Memory B cell (primary cell): ENCODE measurements at regions not wholly inside any gene's neighbourhood (a gene's known extent, or its start where the extent isn't known, plus 50 kb on each side); places are given as distances from the start of the nearest gene placed in this dataset.

Source experiments
- ATAC-seq: fragments of 150-1000 bp; cut with Tn5 transposase; 2 replicates; pipeline ENCODE4 v1.10.0; 2021; ENCODE audit warnings: low read depth, mild to moderate bottlenecking, moderate library complexity
- DNase-seq, 2 donors: peaks; one replicate each; pipeline ENCODE4 v3.0.0; 2022; ENCODE audit warnings: low spot score in 2 of 2
- H3K27ac Mint-ChIP-seq: one replicate; pipeline ENCODE4 v1.8.0; 2022; ENCODE audit warnings: mild to moderate bottlenecking, moderate library complexity, mixed read lengths
- H3K27me3 Mint-ChIP-seq: one replicate; pipeline ENCODE4 v1.8.0; 2022; ENCODE audit warnings: mixed read lengths
- H3K36me3 Mint-ChIP-seq: one replicate; pipeline ENCODE4 v1.8.0; 2022; ENCODE audit warnings: mild to moderate bottlenecking, mixed read lengths
- H3K4me1 Mint-ChIP-seq: one replicate; pipeline ENCODE4 v1.8.0; 2022; ENCODE audit warnings: mixed read lengths
- H3K4me3 Mint-ChIP-seq: one replicate; pipeline ENCODE4 v1.8.0; 2022; ENCODE audit warnings: mild to moderate bottlenecking, moderate library complexity, mixed read lengths
- H3K9me3 Mint-ChIP-seq: one replicate; pipeline ENCODE4 v1.8.0; 2022; ENCODE audit warnings: mixed read lengths

- no peaks in the 10 kb centered on the region for H3K27me3 Mint-ChIP-seq
- peaks cover 2% of the 10 kb centered on the region for H3K9me3 Mint-ChIP-seq
- ATAC-seq, result no peak
- no peaks in the 10 kb centered on the region for H3K4me1 Mint-ChIP-seq
- DNase-seq, result no peak
- H3K27ac Mint-ChIP-seq, result no peak overlapping the region
- H3K4me3 Mint-ChIP-seq, result no peak overlapping the region
- H3K36me3 Mint-ChIP-seq, result peaks cover 28% of the 10 kb centered on the region
Measured at GRCh38 chr10:28211759-28212158, 91.1 kb downstream of the MPP7 start.

GRCh38 chr10:28207799-28208198 is 95.1 kb downstream of the MPP7 start:
- Mint-ChIP-seq H3K27ac (no peak overlapping the region), H3K27me3 (no peaks in the 10 kb centered on the region), H3K4me3 (no peak overlapping the region), H3K36me3 (peaks cover 30% of the 10 kb centered on the region), H3K4me1 (no peaks in the 10 kb centered on the region), H3K9me3 (peaks cover 2% of the 10 kb centered on the region)
- DNase-seq (no peak), ATAC-seq (no peak)

GRCh38 chr10:28202941-28203352 is 99.9 kb downstream of the MPP7 start:
- Mint-ChIP-seq H3K27me3 (no peaks in the 10 kb centered on the region), H3K36me3 (peaks cover 8% of the 10 kb centered on the region), H3K4me3 (no peak overlapping the region), H3K4me1 (no peaks in the 10 kb centered on the region), H3K9me3 (no peaks in the 10 kb centered on the region), H3K27ac (no peak overlapping the region)
- ATAC-seq (no peak), DNase-seq (no peak)

GRCh38 chr10:28201410-28202400 is 101.2 kb downstream of the MPP7 start:
- no peak for ATAC-seq
- no peaks in the 10 kb centered on the region for H3K27me3 Mint-ChIP-seq
- peaks cover 9% of the 10 kb centered on the region for H3K36me3 Mint-ChIP-seq
- no peak overlapping the region for H3K4me3 Mint-ChIP-seq
- no peak for DNase-seq
- H3K27ac Mint-ChIP-seq, result no peak overlapping the region
- H3K4me1 Mint-ChIP-seq, result no peaks in the 10 kb centered on the region
- H3K9me3 Mint-ChIP-seq, result no peaks in the 10 kb centered on the region

- peaks cover 6% of the 10 kb centered on the region for H3K36me3 Mint-ChIP-seq
- DNase-seq (no peak), ATAC-seq (no peak)
- H3K27me3 Mint-ChIP-seq, result no peaks in the 10 kb centered on the region
- no peak overlapping the region for H3K4me3 Mint-ChIP-seq
- H3K9me3 Mint-ChIP-seq, result no peaks in the 10 kb centered on the region
- H3K4me1 Mint-ChIP-seq, result no peaks in the 10 kb centered on the region
- no peak overlapping the region for H3K27ac Mint-ChIP-seq
Measured at GRCh38 chr10:28200775-28201174, 102.1 kb downstream of the MPP7 start.

GRCh38 chr10:28199941-28200340 is 102.9 kb downstream of the MPP7 start:
- Mint-ChIP-seq H3K27me3 (no peaks in the 10 kb centered on the region), H3K27ac (no peak overlapping the region)

GRCh38 chr10:28190196-28190595 is 112.7 kb downstream of the MPP7 start:
- Mint-ChIP-seq H3K4me3 (no peak overlapping the region), H3K27ac (no peak overlapping the region), H3K9me3 (no peaks in the 10 kb centered on the region), H3K27me3 (no peaks in the 10 kb centered on the region), H3K36me3 (peaks cover 6% of the 10 kb centered on the region), H3K4me1 (no peaks in the 10 kb centered on the region)
- DNase-seq (no peak), ATAC-seq (no peak)

More at GRCh38 chr10:28199941-28200340, 102.9 kb downstream of the MPP7 start:
- H3K4me1 Mint-ChIP-seq, result no peaks in the 10 kb centered on the region
- no peak for DNase-seq
- peaks cover 4% of the 10 kb centered on the region for H3K36me3 Mint-ChIP-seq
- H3K4me3 Mint-ChIP-seq, result no peak overlapping the region
- no peaks in the 10 kb centered on the region for H3K9me3 Mint-ChIP-seq
- ATAC-seq, result no peak

- Mint-ChIP-seq H3K4me3 (no peak overlapping the region), H3K36me3 (peaks cover 2% of the 10 kb centered on the region), H3K4me1 (no peaks in the 10 kb centered on the region), H3K27me3 (no peaks in the 10 kb centered on the region), H3K27ac (no peak overlapping the region), H3K9me3 (no peaks in the 10 kb centered on the region)
- DNase-seq, result no peak
- ATAC-seq, result no peak
Measured at GRCh38 chr10:28188526-28188925, 114.3 kb downstream of the MPP7 start.

GRCh38 chr10:28186887-28187578 is 115.8 kb downstream of the MPP7 start:
- no peaks in the 10 kb centered on the region for H3K27me3 Mint-ChIP-seq
- no peak overlapping the region for H3K4me3 Mint-ChIP-seq
- H3K36me3 Mint-ChIP-seq, result peaks cover 2% of the 10 kb centered on the region
- no peak overlapping the region for H3K27ac Mint-ChIP-seq
- DNase-seq (no peak), ATAC-seq (no peak)
- H3K4me1 Mint-ChIP-seq, result no peaks in the 10 kb centered on the region
- no peaks in the 10 kb centered on the region for H3K9me3 Mint-ChIP-seq

- Mint-ChIP-seq H3K27ac (no peak overlapping the region), H3K27me3 (no peaks in the 10 kb centered on the region), H3K4me3 (no peak overlapping the region), H3K4me1 (no peaks in the 10 kb centered on the region), H3K9me3 (no peaks in the 10 kb centered on the region), H3K36me3 (peaks cover 2% of the 10 kb centered on the region)
- no peak for ATAC-seq
- DNase-seq, result no peak
Measured at GRCh38 chr10:28186461-28186860, 116.4 kb downstream of the MPP7 start.

GRCh38 chr10:28184810-28185209 is 118.1 kb downstream of the MPP7 start:
- peaks cover 2% of the 10 kb centered on the region for H3K36me3 Mint-ChIP-seq
- no peak for DNase-seq
- H3K4me3 Mint-ChIP-seq, result no peak overlapping the region
- peaks cover 4% of the 10 kb centered on the region for H3K4me1 Mint-ChIP-seq
- no peak overlapping the region for H3K27ac Mint-ChIP-seq
- no peaks in the 10 kb centered on the region for H3K9me3 Mint-ChIP-seq
- ATAC-seq, result no peak
- no peaks in the 10 kb centered on the region for H3K27me3 Mint-ChIP-seq

- H3K27ac Mint-ChIP-seq, result no peak overlapping the region
- ATAC-seq, result no peak
Measured at GRCh38 chr10:28181478-28182096, 121.3 kb downstream of the MPP7 start.

GRCh38 chr10:28180654-28181053 is 122.2 kb downstream of the MPP7 start:
- Mint-ChIP-seq H3K36me3 (no peaks in the 10 kb centered on the region), H3K4me1 (peaks cover 16% of the 10 kb centered on the region), H3K4me3 (no peak overlapping the region), H3K27me3 (no peaks in the 10 kb centered on the region), H3K9me3 (no peaks in the 10 kb centered on the region), H3K27ac (no peak overlapping the region)
- DNase-seq (no peak), ATAC-seq (no peak)

More at GRCh38 chr10:28181478-28182096, 121.3 kb downstream of the MPP7 start:
- Mint-ChIP-seq H3K4me1 (peaks cover 16% of the 10 kb centered on the region), H3K9me3 (no peaks in the 10 kb centered on the region), H3K27me3 (no peaks in the 10 kb centered on the region), H3K4me3 (no peak overlapping the region), H3K36me3 (no peaks in the 10 kb centered on the region)
- DNase-seq, result no peak

GRCh38 chr10:28179743-28180099 is 123.1 kb downstream of the MPP7 start:
- DNase-seq, result no peak
- Mint-ChIP-seq H3K27ac (no peak overlapping the region), H3K27me3 (no peaks in the 10 kb centered on the region), H3K4me3 (no peak overlapping the region), H3K9me3 (no peaks in the 10 kb centered on the region), H3K4me1 (peaks cover 16% of the 10 kb centered on the region), H3K36me3 (no peaks in the 10 kb centered on the region)
- no peak for ATAC-seq
